NCI-H345 treated with DMSO at 0.1 percent for 48 hours (cell line): ENCODE measurements at regions not wholly inside any gene's neighbourhood (a gene's known extent, or its start where the extent isn't known, plus 50 kb on each side); places are given as distances from the start of the nearest gene placed in this dataset.
"Not testable (repeated sequence)": the region's sequence is repeated elsewhere in the genome, so short reads cannot be mapped to it uniquely, and the experiment has no call there.

Experiments
- DNase-seq: peaks from one replicate; lab custom pipeline; 2025; ENCODE audit not compliant: unreplicated experiment; lab: John Stamatoyannopoulos, UW

- DNase-seq = not testable (repeated sequence)
Measured at GRCh38 chrX:42157923-42158322, 234.6 kb upstream of the CASK start.

GRCh38 chrX:42151808-42152207 is 228.5 kb upstream of the CASK start:
- no peak for DNase-seq

- no peak for DNase-seq
Measured at GRCh38 chrX:42149765-42150164, 226.4 kb upstream of the CASK start.

- DNase-seq = no peak
Measured at GRCh38 chrX:42149281-42149680, 225.9 kb upstream of the CASK start.

- DNase-seq = no peak
Measured at GRCh38 chrX:42143866-42144592, 220.7 kb upstream of the CASK start.

GRCh38 chrX:42140320-42140719 is 217.0 kb upstream of the CASK start:
- DNase-seq = no peak

- DNase-seq = no peak
Measured at GRCh38 chrX:42135583-42136228, 212.4 kb upstream of the CASK start.

GRCh38 chrX:42131856-42132255 is 208.5 kb upstream of the CASK start:
- no peak for DNase-seq

GRCh38 chrX:42129022-42129940 is 205.9 kb upstream of the CASK start:
- DNase-seq = no peak

- no peak for DNase-seq
Measured at GRCh38 chrX:42128587-42128986, 205.2 kb upstream of the CASK start.

- no peak for DNase-seq
Measured at GRCh38 chrX:42128020-42128419, 204.7 kb upstream of the CASK start.

GRCh38 chrX:42127563-42127962 is 204.2 kb upstream of the CASK start:
- DNase-seq = peak; percentile 66

GRCh38 chrX:42123369-42123768 is 200.0 kb upstream of the CASK start:
- no peak for DNase-seq

GRCh38 chrX:42119076-42119475 is 195.7 kb upstream of the CASK start:
- peak; percentile 91 for DNase-seq

- DNase-seq = no peak
Measured at GRCh38 chrX:42117318-42117717, 194.0 kb upstream of the CASK start.

GRCh38 chrX:42109428-42109827 is 186.1 kb upstream of the CASK start:
- no peak for DNase-seq

- DNase-seq = no peak
Measured at GRCh38 chrX:42107495-42108488, 184.4 kb upstream of the CASK start.

- DNase-seq = no peak
Measured at GRCh38 chrX:42106556-42106955, 183.2 kb upstream of the CASK start.

- DNase-seq = no peak
Measured at GRCh38 chrX:42102586-42103282, 179.4 kb upstream of the CASK start.

GRCh38 chrX:42098900-42099299 is 175.5 kb upstream of the CASK start:
- no peak for DNase-seq
